GM12878 (cell line): ENCODE measurements at regions not wholly inside any gene's neighbourhood (a gene's known extent, or its start where the extent isn't known, plus 50 kb on each side); places are given as distances from the start of the nearest gene placed in this dataset.

Experiments
- ATAC-seq: fragments of 200-7000 bp; cut with Tn5 transposase; 3 replicates; pipeline ENCODE4 v1.9.1; 2020; ENCODE audit warnings: mild to moderate bottlenecking, moderate library complexity
- BruUV-seq: library from RNA; stranded (reverse); fragments of 400-500 nt; replicated peaks from 2 replicates; lab custom pipeline; 2021; lab: Mats Ljungman, UMichigan
- CTCF ChIA-PET: fragments of 300-600 bp; sonication (Branson Sonifier 250); formaldehyde crosslinking; extraction: SDS; loops from one replicate; lab custom pipeline; 2021; ENCODE audit warnings: inconsistent platforms; lab: Yijun Ruan, JAX
- POLR2A ChIA-PET: fragments of 350-600 bp; formaldehyde crosslinking; extraction: SDS; loops from one replicate; lab custom pipeline; 2021; ENCODE audit warnings: inconsistent platforms; lab: Charles Lee
- RAD21 ChIA-PET: fragments of 300-600 bp; sonication (Branson Sonifier 250); formaldehyde crosslinking; loops from one replicate; lab custom pipeline; 2023; ENCODE audit warnings: antibody characterized with exemption; ENCODE audit not compliant: unreplicated experiment; lab: Charles Lee
- SMC1A ChIA-PET: fragments of 300-600 bp; sonication (Branson Sonifier 250); formaldehyde crosslinking; loops from one replicate; lab custom pipeline; 2023; ENCODE audit not compliant: unreplicated experiment, uncharacterized antibody; lab: Charles Lee
- DNase-seq: peaks from one replicate; pipeline ENCODE4 v3.0.0-alpha.2; 2011; ENCODE audit warnings: low read depth, low spot score
- FAIRE-seq: peaks from 3 replicates; lab custom pipeline; 2011; peaks lifted over from hg19 to GRCh38; lab: Jason Lieb, UNC
- H2AFZ ChIP-seq: 2 replicates; pipeline ENCODE4 v1.6.0; 2011; ENCODE audit warnings: low read depth, low read length, control low read depth; ENCODE audit not compliant: control insufficient read depth
- H3K27ac ChIP-seq: 2 replicates; pipeline ENCODE4 v1.5.1; 2011; ENCODE audit warnings: control low read depth; ENCODE audit not compliant: control insufficient read depth, insufficient read depth
- H3K27me3 ChIP-seq, 2 experiments: replicated peaks in 1 of 2; 2 replicates each; pipeline versions ENCODE4 v1.6.0 to v1.6.1; 2011; ENCODE audit warnings: low read length in 1 of 2; ENCODE audit not compliant: control insufficient read depth in 2 of 2, insufficient read depth in 2 of 2
- H3K36me3 ChIP-seq, 2 experiments: 2 replicates each; pipeline ENCODE4 v1.5.1; 2011; ENCODE audit warnings: low read length in 1 of 2; ENCODE audit not compliant: control insufficient read depth in 2 of 2, insufficient read depth in 2 of 2
- H3K4me1 ChIP-seq: 2 replicates; pipeline ENCODE4 v1.6.1; 2011; ENCODE audit warnings: mild to moderate bottlenecking, low read length, moderate library complexity, mixed read lengths; ENCODE audit not compliant: control insufficient read depth, insufficient read depth
- H3K4me2 ChIP-seq: 2 replicates; pipeline ENCODE4 v1.6.0; 2011; ENCODE audit warnings: control low read depth; ENCODE audit not compliant: control insufficient read depth, insufficient read depth
- H3K4me3 ChIP-seq: fragments of 200-600 bp; sonication (generic); 2 replicates; pipeline ENCODE4 v1.5.1; 2016
- H3K79me2 ChIP-seq: 2 replicates; pipeline ENCODE4 v1.6.0; 2011; ENCODE audit warnings: low read length; ENCODE audit not compliant: control insufficient read depth, insufficient read depth
- H3K9ac ChIP-seq: 2 replicates; pipeline ENCODE4 v1.8.0; 2011; ENCODE audit warnings: low read length, control low read depth, mixed read lengths; ENCODE audit not compliant: control insufficient read depth, insufficient read depth
- H3K9me3 ChIP-seq: replicated peaks from 3 replicates; pipeline ENCODE4 v1.5.1; 2011; ENCODE audit warnings: mild to moderate bottlenecking, low read length; ENCODE audit not compliant: control insufficient read depth, insufficient read depth
- H4K20me1 ChIP-seq: 2 replicates; pipeline ENCODE4 v1.6.0; 2011; ENCODE audit not compliant: control insufficient read depth, insufficient read depth
- MXI1 ChIP-seq: fragments of 150-350 bp; IDR thresholded peaks from 2 replicates; pipeline ENCODE4 v1.6.1; 2011; ENCODE audit warnings: low read depth, mild to moderate bottlenecking, inconsistent platforms, low read length, improper control_type of control experiment
- NR2F1 ChIP-seq: fragments of 450-650 bp; conservative IDR thresholded peaks from 2 replicates; pipeline ENCODE4 v1.6.1; 2017; ENCODE audit warnings: mild to moderate bottlenecking
- NRF1 ChIP-seq: conservative IDR thresholded peaks from 2 replicates; pipeline ENCODE4 v1.6.1; 2011; ENCODE audit warnings: mild to moderate bottlenecking, low read depth, low read length, improper control_type of control experiment
- PAX8 ChIP-seq: fragments of 450-650 bp; IDR thresholded peaks from 2 replicates; pipeline ENCODE4 v1.6.1; 2017; ENCODE audit warnings: mild to moderate bottlenecking, moderate library complexity
- RUNX3 ChIP-seq: IDR thresholded peaks from 2 replicates; pipeline ENCODE4 v1.6.1; 2012; ENCODE audit warnings: low read length, inconsistent platforms
- SMC3 ChIP-seq: IDR thresholded peaks from 2 replicates; pipeline ENCODE4 v1.6.1; 2011; ENCODE audit warnings: low read length, improper control_type of control experiment, borderline replicate concordance
- SP1 ChIP-seq: IDR thresholded peaks from one replicate; pipeline ENCODE4 v1.6.1; 2011; ENCODE audit warnings: low read depth, low read length
- STAT3 ChIP-seq: IDR thresholded peaks from 2 replicates; pipeline ENCODE4 v1.6.1; 2011; ENCODE audit warnings: low read depth, low read length, improper control_type of control experiment
- SUPT20H ChIP-seq: IDR thresholded peaks from 2 replicates; pipeline ENCODE4 v1.6.1; 2011; ENCODE audit warnings: low read depth, mild to moderate bottlenecking, low read length, moderate library complexity, borderline replicate concordance; ENCODE audit not compliant: control insufficient read depth
- ZSCAN29 ChIP-seq: fragments of 450-650 bp; IDR thresholded peaks from 2 replicates; pipeline ENCODE4 v1.6.1; 2017; ENCODE audit warnings: mild to moderate bottlenecking, moderate library complexity
- WGBS: methylation state at CpG from one replicate; pipeline ENCODE4 v1.1.6; 2016; ENCODE audit warnings: low lambda C conversion rate; ENCODE audit not compliant: insufficient replicate concordance, insufficient coverage; ENCODE audit errors: missing lambda C conversion rate; 5-methylcytosine and 5-hydroxymethylcytosine counted together
- in situ Hi-C: fragments of 300-500 bp; cut with MboI; formaldehyde crosslinking; loops from 9 replicates; pipeline ENCODE4 v1.14.3; 2018; ENCODE audit warnings: mixed read lengths
- intact Hi-C: fragments of 100-400 bp; cut with micrococcal nuclease; formaldehyde crosslinking; loops from one replicate; pipeline ENCODE4 v1.14.2; 2022; ENCODE audit not compliant: unreplicated experiment
- TF ChIP-seq, protein P1 (sequence below): fragments of 450-650 bp; IDR thresholded peaks from 2 replicates; pipeline ENCODE4 v1.6.1; 2017; ENCODE audit warnings: mild to moderate bottlenecking
- TF ChIP-seq, protein P2 (sequence below): fragments of 450-650 bp; IDR thresholded peaks from 2 replicates; pipeline ENCODE4 v1.6.1; 2014; ENCODE audit warnings: mild to moderate bottlenecking

DNA sequence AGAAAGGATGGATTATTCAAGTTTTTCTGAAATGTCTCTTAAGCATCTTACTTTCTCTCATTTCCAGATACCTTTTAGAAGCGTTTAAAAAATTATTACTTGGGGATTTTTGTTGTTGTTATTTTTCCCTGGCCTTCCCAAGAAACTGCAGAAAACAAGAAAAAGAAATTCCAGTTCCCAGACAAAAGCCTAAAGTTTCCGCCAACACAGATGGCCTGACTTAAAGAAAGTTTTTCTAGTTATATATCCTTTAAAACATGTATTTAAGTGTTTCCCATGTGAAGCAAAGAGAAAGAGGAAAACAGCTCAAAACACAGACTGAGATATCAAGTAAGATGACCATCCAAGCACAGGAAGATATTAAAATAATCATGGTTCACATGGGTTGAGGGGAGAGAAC lies 401.7 kb upstream of the MAF start:
- SMC1A ChIA-PET, result no interaction called here
- Histone ChIP-seq H3K9me3 (no peaks in the 10 kb centered on the region), H2AFZ (no peak overlapping the region), H3K79me2 (no peaks in the 10 kb centered on the region), H3K4me3 (no peak overlapping the region), H3K27ac (no peak overlapping the region), H3K4me2 (no peak overlapping the region), H3K27me3 (no peaks in the 10 kb centered on the region), H3K36me3 (no peaks in the 10 kb centered on the region), H4K20me1 (no peaks in the 10 kb centered on the region), H3K9ac (no peak overlapping the region), H3K4me1 (no peaks in the 10 kb centered on the region)
- no peak for TF ChIP-seq SMC3
- TF ChIP-seq NRF1, result no peak
- no peak for TF ChIP-seq SUPT20H
- no peak for TF ChIP-seq ZSCAN29
- no peak for TF ChIP-seq STAT3
- TF ChIP-seq NR2F1, result no peak
- CTCF ChIA-PET, result interaction anchor here (0.6 kb wide), 1 partner anchor 1690 kb away, joined by 3 read pairs; no protein-coding TSS in a partner anchor
- FAIRE-seq (no peak), DNase-seq (no peak), ATAC-seq (no peak)
- RAD21 ChIA-PET, result no interaction called here
- 58% methylated on average over 2 of the region's 2 CpGs for WGBS
- intact Hi-C loops (no loop called here), in situ Hi-C loops (no loop called here)
- BruUV-seq, result no TSS peak
- POLR2A ChIA-PET, result no interaction called here

DNA sequence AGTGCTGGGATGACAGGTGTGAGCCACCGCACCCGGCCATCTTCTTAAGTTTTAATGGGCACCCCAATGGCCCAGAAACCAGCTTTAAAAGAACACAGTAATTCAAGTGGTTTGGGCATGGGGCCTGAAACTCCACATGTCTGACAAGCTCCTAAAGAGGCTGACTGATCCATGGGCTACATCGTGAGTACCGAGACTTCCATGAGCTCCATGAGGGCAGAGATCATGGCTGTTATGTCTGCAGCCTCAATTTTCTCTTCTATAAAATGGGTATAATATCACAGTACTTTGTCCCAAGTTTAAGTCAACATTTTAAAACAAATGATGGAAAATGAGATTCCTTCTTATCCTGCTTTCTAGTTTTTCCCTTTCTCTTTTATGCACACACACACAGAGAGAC lies 397.6 kb upstream of the MAF start:
- ChIA-PET CTCF (interaction anchor here (0.5 to 3.6 kb wide), 7 partner anchors 10 to 630 kb away, joined by 3 to 21 read pairs (median 3); no protein-coding TSS in a partner anchor), POLR2A (no interaction called here)
- no peak overlapping the region for H3K27ac ChIP-seq
- TF ChIP-seq RUNX3 (no peak), MXI1 (no peak), SP1 (no peak), PAX8 (no peak), NRF1 (no peak)
- TF ChIP-seq, protein P1, sequence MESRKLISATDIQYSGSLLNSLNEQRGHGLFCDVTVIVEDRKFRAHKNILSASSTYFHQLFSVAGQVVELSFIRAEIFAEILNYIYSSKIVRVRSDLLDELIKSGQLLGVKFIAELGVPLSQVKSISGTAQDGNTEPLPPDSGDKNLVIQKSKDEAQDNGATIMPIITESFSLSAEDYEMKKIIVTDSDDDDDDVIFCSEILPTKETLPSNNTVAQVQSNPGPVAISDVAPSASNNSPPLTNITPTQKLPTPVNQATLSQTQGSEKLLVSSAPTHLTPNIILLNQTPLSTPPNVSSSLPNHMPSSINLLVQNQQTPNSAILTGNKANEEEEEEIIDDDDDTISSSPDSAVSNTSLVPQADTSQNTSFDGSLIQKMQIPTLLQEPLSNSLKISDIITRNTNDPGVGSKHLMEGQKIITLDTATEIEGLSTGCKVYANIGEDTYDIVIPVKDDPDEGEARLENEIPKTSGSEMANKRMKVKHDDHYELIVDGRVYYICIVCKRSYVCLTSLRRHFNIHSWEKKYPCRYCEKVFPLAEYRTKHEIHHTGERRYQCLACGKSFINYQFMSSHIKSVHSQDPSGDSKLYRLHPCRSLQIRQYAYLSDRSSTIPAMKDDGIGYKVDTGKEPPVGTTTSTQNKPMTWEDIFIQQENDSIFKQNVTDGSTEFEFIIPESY, result no peak
- TF ChIP-seq, protein P2, sequence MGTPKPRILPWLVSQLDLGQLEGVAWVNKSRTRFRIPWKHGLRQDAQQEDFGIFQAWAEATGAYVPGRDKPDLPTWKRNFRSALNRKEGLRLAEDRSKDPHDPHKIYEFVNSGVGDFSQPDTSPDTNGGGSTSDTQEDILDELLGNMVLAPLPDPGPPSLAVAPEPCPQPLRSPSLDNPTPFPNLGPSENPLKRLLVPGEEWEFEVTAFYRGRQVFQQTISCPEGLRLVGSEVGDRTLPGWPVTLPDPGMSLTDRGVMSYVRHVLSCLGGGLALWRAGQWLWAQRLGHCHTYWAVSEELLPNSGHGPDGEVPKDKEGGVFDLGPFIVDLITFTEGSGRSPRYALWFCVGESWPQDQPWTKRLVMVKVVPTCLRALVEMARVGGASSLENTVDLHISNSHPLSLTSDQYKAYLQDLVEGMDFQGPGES, result no peak

More for the DNA sequence above, 397.6 kb upstream of the MAF start:
- ChIA-PET RAD21 (interaction anchor here (1.5 kb wide), 1 partner anchor 468 kb away, joined by 6 read pairs; no protein-coding TSS in a partner anchor), SMC1A (interaction anchor here (1.2 to 3.3 kb wide), 3 partner anchors 9 to 528 kb away, joined by 4 to 10 read pairs (median 6); no protein-coding TSS in a partner anchor)
- in situ Hi-C loops (no loop called here), intact Hi-C loops (no loop called here)
- Histone ChIP-seq H3K79me2 (no peaks in the 10 kb centered on the region), H3K4me3 (no peak overlapping the region), H4K20me1 (no peaks in the 10 kb centered on the region), H3K27me3 (no peaks in the 10 kb centered on the region), H2AFZ (no peak overlapping the region), H3K4me2 (no peak overlapping the region), H3K9me3 (no peaks in the 10 kb centered on the region), H3K36me3 (no peaks in the 10 kb centered on the region), H3K4me1 (no peaks in the 10 kb centered on the region), H3K9ac (no peak overlapping the region)
- no TSS peak for BruUV-seq
- FAIRE-seq (no peak), ATAC-seq (no peak), DNase-seq (no peak)
- WGBS, result 93% methylated on average over 4 of the region's 4 CpGs
